Osteocyte (in vitro differentiated cells): ENCODE measurements at regions not wholly inside any gene's neighbourhood (a gene's known extent, or its start where the extent isn't known, plus 50 kb on each side); places are given as distances from the start of the nearest gene placed in this dataset.

Experiments used
- DNase-seq: peaks from one replicate; pipeline ENCODE4 v3.0.0; 2021; ENCODE audit warnings: mixed read lengths; ENCODE audit not compliant: unreplicated experiment; ENCODE audit errors: extremely low spot score
- H3K27ac Mint-ChIP-seq: one replicate; pipeline ENCODE4 v1.8.0; 2021; ENCODE audit warnings: mild to moderate bottlenecking, mixed read lengths; ENCODE audit not compliant: unreplicated experiment
- H3K27me3 Mint-ChIP-seq: one replicate; pipeline ENCODE4 v1.8.0; 2021; ENCODE audit warnings: mixed read lengths; ENCODE audit not compliant: unreplicated experiment
- H3K36me3 Mint-ChIP-seq: one replicate; pipeline ENCODE4 v1.8.0; 2021; ENCODE audit warnings: mixed read lengths; ENCODE audit not compliant: unreplicated experiment
- H3K4me1 Mint-ChIP-seq: one replicate; pipeline ENCODE4 v1.8.0; 2021; ENCODE audit warnings: mixed read lengths; ENCODE audit not compliant: unreplicated experiment
- H3K4me3 Mint-ChIP-seq: one replicate; pipeline ENCODE4 v1.8.0; 2021; ENCODE audit warnings: mild to moderate bottlenecking, moderate library complexity, mixed read lengths; ENCODE audit not compliant: unreplicated experiment
- H3K9me3 Mint-ChIP-seq: one replicate; pipeline ENCODE4 v1.8.0; 2021; ENCODE audit warnings: mixed read lengths; ENCODE audit not compliant: unreplicated experiment
- TF ChIP-seq, protein P1 (sequence below): fragments of 200-600 bp; sonication (generic); IDR thresholded peaks from 2 replicates; pipeline ENCODE4 v1.5.0; 2021; ENCODE audit warnings: antibody characterized with exemption, mild to moderate bottlenecking, moderate library complexity

DNA sequence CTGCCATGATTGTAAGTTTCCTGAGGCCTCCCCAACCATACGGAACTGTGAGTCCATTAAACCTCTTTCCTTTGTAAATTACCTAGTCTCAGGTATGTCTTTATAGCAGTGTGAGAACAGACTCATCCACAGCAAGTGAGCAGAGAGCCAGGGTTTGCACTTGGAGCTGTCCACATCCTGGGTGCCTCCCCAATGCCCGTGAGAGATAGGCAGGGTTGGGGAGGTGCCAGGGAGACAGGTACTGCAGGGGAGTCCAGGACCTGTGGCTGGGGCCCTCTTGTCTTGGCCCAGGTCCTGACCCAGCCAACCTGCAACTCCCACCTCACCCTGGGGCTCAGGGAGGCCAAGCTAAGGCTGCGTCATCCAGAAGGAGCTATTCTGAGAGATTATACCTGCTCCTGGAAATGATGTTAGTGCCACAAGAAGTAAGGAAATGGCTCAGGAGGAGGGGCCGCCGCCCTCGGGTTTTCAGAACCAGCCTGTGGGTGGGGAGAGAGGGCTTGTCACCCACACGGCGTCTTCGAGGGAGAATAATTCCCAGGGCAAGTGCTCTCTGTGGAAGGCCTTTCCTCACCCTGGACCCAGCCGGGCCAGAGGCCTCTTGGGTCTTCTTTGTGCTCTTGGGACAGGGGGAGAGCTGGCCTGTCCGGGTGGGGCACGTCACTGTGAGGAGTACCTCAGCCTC is 66.5 kb downstream of the ADRA2C start:
- DNase-seq, result no peak
- Mint-ChIP-seq H3K9me3 (no peaks in the 10 kb centered on the region), H3K4me1 (no peaks in the 10 kb centered on the region), H3K27me3 (peaks cover 28% of the 10 kb centered on the region), H3K27ac (no peak overlapping the region), H3K4me3 (no peak overlapping the region), H3K36me3 (no peaks in the 10 kb centered on the region)
- TF ChIP-seq, protein P1, sequence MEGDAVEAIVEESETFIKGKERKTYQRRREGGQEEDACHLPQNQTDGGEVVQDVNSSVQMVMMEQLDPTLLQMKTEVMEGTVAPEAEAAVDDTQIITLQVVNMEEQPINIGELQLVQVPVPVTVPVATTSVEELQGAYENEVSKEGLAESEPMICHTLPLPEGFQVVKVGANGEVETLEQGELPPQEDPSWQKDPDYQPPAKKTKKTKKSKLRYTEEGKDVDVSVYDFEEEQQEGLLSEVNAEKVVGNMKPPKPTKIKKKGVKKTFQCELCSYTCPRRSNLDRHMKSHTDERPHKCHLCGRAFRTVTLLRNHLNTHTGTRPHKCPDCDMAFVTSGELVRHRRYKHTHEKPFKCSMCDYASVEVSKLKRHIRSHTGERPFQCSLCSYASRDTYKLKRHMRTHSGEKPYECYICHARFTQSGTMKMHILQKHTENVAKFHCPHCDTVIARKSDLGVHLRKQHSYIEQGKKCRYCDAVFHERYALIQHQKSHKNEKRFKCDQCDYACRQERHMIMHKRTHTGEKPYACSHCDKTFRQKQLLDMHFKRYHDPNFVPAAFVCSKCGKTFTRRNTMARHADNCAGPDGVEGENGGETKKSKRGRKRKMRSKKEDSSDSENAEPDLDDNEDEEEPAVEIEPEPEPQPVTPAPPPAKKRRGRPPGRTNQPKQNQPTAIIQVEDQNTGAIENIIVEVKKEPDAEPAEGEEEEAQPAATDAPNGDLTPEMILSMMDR, result no peak

DNA sequence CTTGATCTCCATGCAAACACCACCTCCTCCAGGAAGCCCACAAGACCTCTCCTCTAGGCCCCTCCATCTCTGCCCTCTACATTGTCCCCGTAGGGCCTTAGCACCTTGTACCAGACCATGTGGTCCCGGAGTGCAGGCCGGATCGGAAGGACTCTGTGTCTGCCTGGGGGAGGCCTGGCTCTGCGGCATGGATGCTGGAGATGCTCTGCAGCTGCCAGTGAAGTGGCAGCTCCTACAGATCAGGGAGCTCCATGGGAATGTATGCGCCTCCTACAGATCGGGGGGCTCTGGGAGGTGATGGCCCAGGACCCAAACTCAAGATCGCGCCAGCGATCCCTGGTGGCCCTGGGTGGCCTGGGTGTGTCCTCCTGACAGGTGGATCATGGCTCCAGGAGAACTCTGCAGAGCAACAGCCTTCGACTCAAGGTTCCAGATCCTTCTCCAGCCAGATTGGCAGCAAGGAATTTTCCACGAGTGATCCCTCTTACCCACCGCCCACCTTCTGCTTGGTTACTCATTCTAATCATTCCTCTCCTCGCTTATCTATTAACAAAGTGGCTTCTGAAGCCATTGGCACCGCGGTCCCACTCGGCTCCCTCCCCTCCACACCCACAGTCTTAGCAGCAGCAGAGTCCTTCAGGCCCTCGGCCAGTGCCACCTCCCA is 67.3 kb downstream of the ADRA2C start:
- Mint-ChIP-seq H3K9me3 (no peaks in the 10 kb centered on the region), H3K4me1 (no peaks in the 10 kb centered on the region), H3K27ac (no peak overlapping the region), H3K27me3 (peaks cover 28% of the 10 kb centered on the region), H3K4me3 (no peak overlapping the region), H3K36me3 (no peaks in the 10 kb centered on the region)
- DNase-seq, result no peak
- TF ChIP-seq, protein P1, result no peak

DNA sequence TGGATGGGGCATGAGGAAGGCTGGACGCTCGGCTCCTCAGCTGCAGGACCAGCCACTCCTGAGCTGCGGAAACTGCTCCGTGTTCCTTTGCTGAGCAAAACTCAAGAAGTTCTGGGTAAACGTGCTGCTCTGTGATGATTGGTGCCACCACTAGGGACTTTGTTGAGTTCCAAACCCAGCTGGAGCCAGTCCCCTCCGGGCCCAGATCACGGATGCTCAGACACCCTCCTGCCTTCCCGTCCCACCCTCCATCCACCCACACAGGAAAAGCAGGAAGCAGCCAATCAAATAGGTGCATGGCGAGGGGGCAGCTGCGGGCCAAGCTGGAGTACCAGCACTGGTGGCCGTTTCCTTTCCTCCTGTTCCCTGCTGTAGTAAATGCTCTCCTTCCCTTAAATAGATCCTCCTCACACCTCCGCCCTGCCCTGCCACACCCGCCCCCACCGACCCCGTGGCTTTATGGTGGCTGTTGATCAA is 68.0 kb downstream of the ADRA2C start:
- no peak for DNase-seq
- Mint-ChIP-seq H3K36me3 (no peaks in the 10 kb centered on the region), H3K27ac (no peak overlapping the region), H3K9me3 (no peaks in the 10 kb centered on the region), H3K27me3 (peaks cover 30% of the 10 kb centered on the region), H3K4me3 (no peak overlapping the region), H3K4me1 (no peaks in the 10 kb centered on the region)
- TF ChIP-seq, protein P1, result no peak

DNA sequence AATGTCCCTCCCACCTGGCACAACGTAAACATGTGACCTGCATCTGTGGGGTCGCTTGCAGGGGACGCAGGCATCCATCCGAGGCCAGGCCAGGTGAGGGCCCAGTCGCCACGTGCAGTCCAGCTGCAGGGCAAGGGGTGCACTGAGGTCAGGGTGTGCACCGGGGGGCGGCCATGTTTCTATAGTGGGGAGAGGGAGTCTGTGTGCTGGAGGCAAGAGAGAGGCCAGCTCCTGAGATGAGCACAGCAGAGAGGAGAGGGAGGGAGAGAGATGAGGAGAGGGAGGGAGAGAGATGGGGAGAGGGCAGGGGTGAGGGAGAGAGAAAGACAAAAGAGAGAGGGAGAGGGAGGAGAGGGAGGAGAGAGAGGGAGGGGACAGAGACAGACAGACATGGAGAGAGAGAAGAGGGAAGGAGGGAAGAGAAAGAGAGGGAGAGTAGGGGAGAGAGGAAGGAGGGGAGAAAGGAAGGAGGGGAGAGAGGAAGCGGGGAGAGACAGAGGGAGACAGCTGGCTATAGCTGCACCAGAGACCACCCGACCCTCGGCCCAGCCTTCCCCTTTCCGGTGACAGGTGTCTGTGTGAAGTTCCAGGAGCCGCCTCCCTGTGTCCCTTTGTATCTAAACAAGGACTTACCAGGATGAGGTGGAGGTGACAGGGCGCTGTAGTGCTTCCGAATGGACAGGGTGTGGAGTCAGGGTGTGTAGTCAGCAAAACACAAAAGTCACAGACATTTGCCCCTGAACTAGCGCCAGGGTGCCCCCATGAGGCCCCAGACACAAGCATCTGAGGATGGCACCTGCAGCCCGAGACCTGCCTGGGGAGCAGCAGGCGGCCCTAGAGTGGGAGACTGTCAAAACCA is 68.7 kb downstream of the ADRA2C start:
- TF ChIP-seq, protein P1, result no peak
- no peak overlapping the region for H3K27ac Mint-ChIP-seq
- H3K4me1 Mint-ChIP-seq, result no peaks in the 10 kb centered on the region
- H3K27me3 Mint-ChIP-seq, result peaks cover 29% of the 10 kb centered on the region
- DNase-seq, result no peak
- no peaks in the 10 kb centered on the region for H3K9me3 Mint-ChIP-seq
- H3K36me3 Mint-ChIP-seq, result no peaks in the 10 kb centered on the region
- no peak overlapping the region for H3K4me3 Mint-ChIP-seq
